ENCODE measurements at regions not wholly inside any gene's neighbourhood (a gene's known extent, or its start where the extent isn't known, plus 50 kb on each side); places are given as distances from the start of the nearest gene placed in this dataset.
"Not testable (repeated sequence)": the region's sequence is repeated elsewhere in the genome, so short reads cannot be mapped to it uniquely, and the experiment has no call there.

- DNase-seq = no peak
Observed at GRCh38 chr3:153268564-153269279, 106.7 kb downstream of the RAP2B start.

GRCh38 chr3:153269730-153270129 lies 107.7 kb downstream of the RAP2B start:
- DNase-seq = no peak

GRCh38 chr3:153273217-153273616 lies 111.2 kb downstream of the RAP2B start:
- no peak for DNase-seq

- DNase-seq = no peak
Observed at GRCh38 chr3:153273767-153274435, 111.9 kb downstream of the RAP2B start.

- no peak for DNase-seq
Observed at GRCh38 chr3:153274561-153274960, 112.5 kb downstream of the RAP2B start.

- no peak for DNase-seq
Observed at GRCh38 chr3:153275514-153275913, 113.5 kb downstream of the RAP2B start.

- DNase-seq = no peak
Observed at GRCh38 chr3:153277029-153277428, 115.0 kb downstream of the RAP2B start.

GRCh38 chr3:153281236-153281997 lies 119.4 kb downstream of the RAP2B start:
- not testable (repeated sequence) for DNase-seq

- no peak for DNase-seq
Observed at GRCh38 chr3:153282355-153282754, 120.3 kb downstream of the RAP2B start.

GRCh38 chr3:153284282-153284938 lies 122.4 kb downstream of the RAP2B start:
- no peak for DNase-seq

- DNase-seq = no peak
Observed at GRCh38 chr3:153285194-153285641, 123.2 kb downstream of the RAP2B start.

- no peak for DNase-seq
Observed at GRCh38 chr3:153285982-153286381, 124.0 kb downstream of the RAP2B start.

- DNase-seq = no peak
Observed at GRCh38 chr3:153287017-153287416, 125.0 kb downstream of the RAP2B start.

- DNase-seq = no peak
Observed at GRCh38 chr3:153289334-153289808, 127.3 kb downstream of the RAP2B start.

GRCh38 chr3:153290268-153291015 lies 128.4 kb downstream of the RAP2B start:
- no peak for DNase-seq

GRCh38 chr3:153291059-153291685 lies 129.1 kb downstream of the RAP2B start:
- no peak for DNase-seq

GRCh38 chr3:153293265-153293664 lies 131.2 kb downstream of the RAP2B start:
- DNase-seq = no peak

- DNase-seq = no peak
Observed at GRCh38 chr3:153295901-153296300, 133.9 kb downstream of the RAP2B start.

GRCh38 chr3:153305189-153305588 lies 143.2 kb downstream of the RAP2B start:
- DNase-seq = no peak

GRCh38 chr3:153311541-153311940 lies 149.5 kb downstream of the RAP2B start:
- no peak for DNase-seq

GRCh38 chr3:153313302-153313965 lies 151.4 kb downstream of the RAP2B start:
- no peak for DNase-seq

Data from NCI-H2171 treated with DMSO at 0.1 percent for 48 hours (cell line).